Choroid plexus epithelial cell (primary cell): ENCODE measurements at regions not wholly inside any gene's neighbourhood (a gene's known extent, or its start where the extent isn't known, plus 50 kb on each side); places are given as distances from the start of the nearest gene placed in this dataset.
A peak's percentile ranks its signal among the peaks of the same experiment; 100 is the strongest.
"Not testable (repeated sequence)": the region's sequence is repeated elsewhere in the genome, so short reads cannot be mapped to it uniquely, and the experiment has no call there.

Experiments used
- DNase-seq: peaks from one replicate; pipeline ENCODE4 v3.0.0-alpha.2; 2010; ENCODE audit warnings: low read depth
- H3K4me3 ChIP-seq: 2 replicates; pipeline ENCODE4 v1.5.1; 2011; ENCODE audit warnings: low read depth, mild to moderate bottlenecking, control low read depth, low read length, moderate library complexity
- CTCF ChIP-seq: conservative IDR thresholded peaks from 2 replicates; pipeline ENCODE4 v1.5.1; 2011; ENCODE audit warnings: low read depth, mild to moderate bottlenecking, control low read depth, inconsistent platforms, low read length, moderate library complexity

DNA sequence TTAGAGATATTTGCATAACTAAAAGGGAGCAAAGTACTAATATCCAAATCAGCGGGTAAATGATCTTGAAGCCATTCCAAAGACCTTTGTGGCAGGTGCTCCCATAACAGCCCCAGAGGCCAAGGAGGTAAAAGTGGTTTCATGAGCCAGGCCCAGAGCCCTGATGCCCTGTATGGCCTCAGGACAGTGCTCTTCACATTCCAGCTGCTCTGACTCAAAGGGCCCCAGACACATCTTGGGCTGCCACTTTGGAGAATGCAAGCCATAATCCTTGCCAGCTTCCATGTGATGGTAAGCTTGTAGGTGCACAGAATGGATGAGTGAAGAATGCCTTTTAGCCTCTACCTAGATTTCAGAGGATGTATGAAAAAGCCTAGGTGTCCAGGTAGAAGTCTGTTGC, 933.4 kb downstream of the SLC16A7 start:
- DNase-seq = no peak
- TF ChIP-seq CTCF = no peak

GRCh38 chr12:60529723-60530122, 933.9 kb downstream of the SLC16A7 start:
- DNase-seq = no peak
- no peak overlapping the region for H3K4me3 ChIP-seq
- TF ChIP-seq CTCF = no peak

More for the DNA sequence above, 933.4 kb downstream of the SLC16A7 start:
- no peak overlapping the region for H3K4me3 ChIP-seq

GRCh38 chr12:60535363-60535762, 939.5 kb downstream of the SLC16A7 start:
- peak; percentile 2 for DNase-seq
- no peak overlapping the region for H3K4me3 ChIP-seq
- no peak for TF ChIP-seq CTCF

DNA sequence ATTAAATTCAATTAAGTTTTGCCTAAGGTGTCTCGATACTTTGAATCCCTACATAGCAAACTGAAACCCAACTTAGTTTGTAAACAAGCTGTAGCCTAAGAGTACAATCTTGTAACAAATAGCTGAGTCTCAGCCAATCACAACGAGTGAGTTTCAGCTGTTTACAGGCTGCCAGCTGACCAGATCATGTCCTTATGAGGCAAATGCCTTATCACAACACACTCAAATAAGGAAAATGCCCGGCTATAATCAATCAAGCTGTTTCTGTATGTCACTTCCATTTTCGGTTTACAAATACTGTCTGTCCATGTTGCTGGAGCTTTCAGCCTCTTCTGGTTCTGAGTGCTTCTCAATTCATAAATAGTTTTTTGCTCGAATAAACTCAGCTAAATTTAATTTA, 943.8 kb downstream of the SLC16A7 start:
- no peak for TF ChIP-seq CTCF
- H3K4me3 ChIP-seq = no peak overlapping the region
- DNase-seq = peak; percentile 5

- H3K4me3 ChIP-seq = no peak overlapping the region
- TF ChIP-seq CTCF = no peak
- no peak for DNase-seq
Observed at GRCh38 chr12:60568914-60569313, 973.1 kb downstream of the SLC16A7 start.

DNA sequence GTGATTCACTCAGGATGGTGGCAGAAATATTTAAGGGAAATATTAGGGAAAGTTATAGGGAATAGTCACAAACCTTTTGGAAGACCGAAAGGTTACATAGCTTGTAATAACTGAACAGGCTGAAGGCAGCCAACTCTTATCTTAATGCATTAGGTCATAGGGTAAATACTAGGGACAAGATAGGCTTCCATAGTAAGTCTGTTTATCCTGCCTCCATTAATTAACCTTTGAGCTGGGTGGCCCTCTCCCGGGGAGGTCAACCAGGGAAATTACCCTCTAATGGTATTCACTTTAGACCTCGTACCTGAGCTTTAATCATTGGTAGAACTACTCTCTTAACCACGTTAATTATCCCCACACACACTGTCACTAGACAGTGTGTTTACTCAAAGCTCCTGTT, 981.8 kb downstream of the SLC16A7 start:
- TF ChIP-seq CTCF = no peak
- DNase-seq = no peak
- H3K4me3 ChIP-seq = no peak overlapping the region

DNA sequence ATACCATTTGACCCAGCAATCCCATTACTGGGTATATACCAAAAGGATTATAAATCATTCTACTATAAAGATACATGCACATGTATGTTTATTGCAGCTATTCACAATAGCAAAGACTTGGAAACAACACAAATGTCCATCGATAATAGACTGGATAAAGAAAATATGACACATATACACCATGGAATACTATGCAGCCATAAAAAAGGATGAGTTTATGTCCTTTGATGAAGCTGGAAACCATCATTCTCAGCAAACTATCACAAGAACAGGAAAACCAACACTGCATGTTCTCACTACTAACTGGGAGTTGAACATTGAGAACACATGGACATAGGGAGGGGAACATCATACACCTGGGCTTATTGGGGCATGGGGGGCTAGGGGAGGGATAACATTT, 991.8 kb downstream of the SLC16A7 start:
- H3K4me3 ChIP-seq, DNase-seq: not testable (repeated sequence)
